ENCODE measurements at regions not wholly inside any gene's neighbourhood (a gene's known extent, or its start where the extent isn't known, plus 50 kb on each side); places are given as distances from the start of the nearest gene placed in this dataset.

DNA sequence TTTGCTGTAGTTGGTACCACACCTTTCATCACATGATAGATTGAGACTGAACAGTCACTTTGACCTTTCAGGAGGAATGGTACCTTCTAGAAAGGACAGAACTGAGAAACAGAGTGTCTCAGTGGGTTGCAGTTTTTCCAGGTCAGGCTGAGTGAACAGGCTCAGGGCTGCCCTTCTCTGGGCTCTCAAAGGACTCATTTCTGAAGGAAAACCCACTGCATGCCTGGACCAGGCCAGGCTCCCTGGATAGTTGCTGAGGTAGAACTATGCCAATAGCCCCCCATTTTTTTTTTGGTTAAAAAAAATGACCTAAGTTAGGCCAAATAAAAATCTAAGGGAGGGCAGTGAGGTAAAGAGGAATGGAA lies 148.1 kb upstream of the EGLN3 start:
- no peak for DNase-seq (ENCODE audit: extremely low spot score)
- POLR2A ChIA-PET = no interaction called here
- CTCF ChIA-PET = interaction anchor here (0.8 to 4.9 kb wide), 45 partner anchors 8 to 306 kb away, joined by 3 to 85 read pairs (median 4); partner anchors contain the start of gene EGLN3
- TF ChIP-seq, protein P1, sequence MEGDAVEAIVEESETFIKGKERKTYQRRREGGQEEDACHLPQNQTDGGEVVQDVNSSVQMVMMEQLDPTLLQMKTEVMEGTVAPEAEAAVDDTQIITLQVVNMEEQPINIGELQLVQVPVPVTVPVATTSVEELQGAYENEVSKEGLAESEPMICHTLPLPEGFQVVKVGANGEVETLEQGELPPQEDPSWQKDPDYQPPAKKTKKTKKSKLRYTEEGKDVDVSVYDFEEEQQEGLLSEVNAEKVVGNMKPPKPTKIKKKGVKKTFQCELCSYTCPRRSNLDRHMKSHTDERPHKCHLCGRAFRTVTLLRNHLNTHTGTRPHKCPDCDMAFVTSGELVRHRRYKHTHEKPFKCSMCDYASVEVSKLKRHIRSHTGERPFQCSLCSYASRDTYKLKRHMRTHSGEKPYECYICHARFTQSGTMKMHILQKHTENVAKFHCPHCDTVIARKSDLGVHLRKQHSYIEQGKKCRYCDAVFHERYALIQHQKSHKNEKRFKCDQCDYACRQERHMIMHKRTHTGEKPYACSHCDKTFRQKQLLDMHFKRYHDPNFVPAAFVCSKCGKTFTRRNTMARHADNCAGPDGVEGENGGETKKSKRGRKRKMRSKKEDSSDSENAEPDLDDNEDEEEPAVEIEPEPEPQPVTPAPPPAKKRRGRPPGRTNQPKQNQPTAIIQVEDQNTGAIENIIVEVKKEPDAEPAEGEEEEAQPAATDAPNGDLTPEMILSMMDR (IDR thresholded peaks at IDR 0.05; ENCODE audit: control extremely low read depth, extremely low read depth, low read depth, missing control alignments) = no peak

DNA sequence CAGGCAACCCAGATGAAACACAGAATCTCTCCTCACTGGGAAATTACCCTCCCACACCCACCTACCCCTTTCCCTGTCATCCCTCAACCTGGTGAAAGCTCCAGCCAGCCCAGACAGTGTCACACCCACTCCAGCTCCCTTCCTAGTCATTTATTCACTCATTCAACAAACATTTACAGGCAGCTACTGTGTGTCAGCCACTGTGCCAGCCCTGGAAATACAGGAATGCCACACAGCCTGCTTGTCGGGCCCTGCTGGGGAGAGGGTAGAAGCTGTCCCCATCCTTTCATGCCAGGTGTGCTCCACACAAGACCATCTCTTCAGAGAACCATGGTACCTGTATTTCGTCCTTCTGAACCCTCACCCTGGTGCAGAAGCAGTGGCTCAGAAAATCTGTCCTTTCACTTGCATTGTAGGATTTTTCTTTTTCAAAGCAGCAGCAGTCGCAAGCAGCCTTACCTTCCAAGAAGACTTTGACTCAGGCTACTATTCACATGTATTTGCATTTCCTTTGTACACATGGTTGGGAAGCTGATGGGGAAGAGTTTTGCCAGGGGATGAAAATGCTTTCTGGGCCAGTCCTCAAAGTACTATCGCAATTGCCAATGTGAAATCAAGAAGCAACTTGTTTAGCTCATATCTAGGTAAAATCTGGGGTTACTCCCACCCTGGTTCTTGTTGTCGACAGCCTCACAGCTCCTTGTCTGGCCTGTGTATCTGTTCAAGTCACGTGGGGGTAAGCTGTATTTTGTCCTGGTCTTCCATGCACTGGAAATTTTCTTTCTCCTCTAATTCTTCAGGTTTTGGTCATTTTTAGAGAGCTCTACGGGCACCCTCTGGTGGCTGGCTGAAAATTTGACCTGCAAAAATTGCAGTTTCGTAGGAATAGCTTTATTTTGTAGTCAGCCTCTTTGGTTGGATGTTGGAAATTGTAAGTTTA lies 147.4 kb upstream of the EGLN3 start:
- ChIA-PET POLR2A (no interaction called here), CTCF (interaction anchor here (0.7 to 4.9 kb wide), 54 partner anchors 9 to 1533 kb away, joined by 3 to 85 read pairs (median 4); partner anchors contain the start of gene EGLN3)
- TF ChIP-seq, protein P1 (IDR thresholded peaks at IDR 0.05; ENCODE audit: control extremely low read depth, extremely low read depth, low read depth, missing control alignments) = peak; percentile 61
- DNase-seq (ENCODE audit: extremely low spot score) = peak; percentile 39

DNA sequence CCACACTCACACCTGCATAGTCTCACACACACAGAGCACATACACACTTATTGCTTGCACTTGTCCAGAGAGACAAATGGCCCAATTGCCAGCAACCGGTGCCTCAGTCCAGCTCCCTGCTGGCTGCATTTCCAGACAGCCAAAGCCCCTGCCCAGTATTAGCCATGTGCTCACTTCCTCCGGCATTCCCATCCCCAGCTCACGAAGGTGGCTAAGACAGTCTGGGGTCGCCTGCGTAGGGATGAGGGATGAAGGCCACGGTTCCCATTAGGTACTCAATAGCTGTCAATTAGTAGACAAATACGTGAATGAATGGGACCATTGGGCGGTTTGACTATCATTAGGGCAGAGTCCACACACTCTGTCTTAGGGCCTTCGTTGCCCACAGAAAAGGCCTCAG lies 146.8 kb upstream of the EGLN3 start:
- POLR2A ChIA-PET = no interaction called here
- TF ChIP-seq, protein P1 (IDR thresholded peaks at IDR 0.05; ENCODE audit: control extremely low read depth, extremely low read depth, low read depth, missing control alignments) = no peak
- CTCF ChIA-PET = interaction anchor here (0.9 to 4.9 kb wide), 29 partner anchors 10 to 1491 kb away, joined by 3 to 85 read pairs (median 4); partner anchors contain the start of gene EGLN3
- DNase-seq (ENCODE audit: extremely low spot score) = no peak

DNA sequence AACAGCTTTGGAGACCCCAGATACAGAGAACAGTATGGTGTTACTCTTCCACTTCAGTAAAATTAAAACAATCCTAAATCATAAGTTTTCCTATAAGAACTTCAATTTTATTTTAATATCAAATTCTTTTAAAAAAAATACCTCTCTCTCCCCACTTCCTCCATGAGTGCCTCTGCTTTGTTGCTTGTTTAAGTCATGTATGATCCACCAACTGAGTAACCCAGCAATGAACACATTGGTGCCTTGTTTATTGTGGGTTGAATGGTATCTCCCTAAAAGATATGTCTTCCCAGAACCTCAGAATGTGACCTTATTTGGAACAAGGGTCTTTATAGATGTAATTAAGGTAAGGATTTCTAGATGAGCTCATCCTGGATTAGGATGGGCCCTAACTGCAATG lies 143.5 kb upstream of the EGLN3 start:
- DNase-seq (ENCODE audit: extremely low spot score) = no peak
- TF ChIP-seq, protein P1 (IDR thresholded peaks at IDR 0.05; ENCODE audit: control extremely low read depth, extremely low read depth, low read depth, missing control alignments) = no peak
- ChIA-PET POLR2A (no interaction called here), CTCF (interaction anchor here (1.4 to 1.5 kb wide), 2 partner anchors 10 to 246 kb away, joined by 3 read pairs; no protein-coding TSS in a partner anchor)

DNA sequence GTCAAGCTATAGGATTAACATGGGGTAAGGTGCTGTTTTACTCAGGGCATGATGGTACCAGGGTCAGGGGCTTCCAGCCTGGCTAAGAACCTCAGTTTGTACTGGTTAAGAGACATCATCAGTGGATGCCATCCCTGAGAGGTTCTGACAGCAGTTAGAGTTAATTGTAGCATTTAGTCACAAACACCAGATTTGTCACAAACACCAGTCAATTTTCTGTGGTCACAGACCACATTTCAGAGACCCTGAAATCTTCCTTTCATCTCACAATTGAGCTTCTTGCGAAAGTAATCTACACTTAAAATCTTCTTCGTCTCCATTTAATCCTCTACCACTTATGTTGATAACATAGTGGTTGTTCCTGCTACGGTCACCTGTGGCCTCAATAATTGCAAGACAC lies 143.0 kb upstream of the EGLN3 start:
- CTCF ChIA-PET = interaction anchor here (0.9 to 1.5 kb wide), 4 partner anchors 10 to 253 kb away, joined by 3 to 4 read pairs (median 3); no protein-coding TSS in a partner anchor
- TF ChIP-seq, protein P1 (IDR thresholded peaks at IDR 0.05; ENCODE audit: control extremely low read depth, extremely low read depth, low read depth, missing control alignments) = no peak
- POLR2A ChIA-PET = no interaction called here
- DNase-seq (ENCODE audit: extremely low spot score) = no peak

DNA sequence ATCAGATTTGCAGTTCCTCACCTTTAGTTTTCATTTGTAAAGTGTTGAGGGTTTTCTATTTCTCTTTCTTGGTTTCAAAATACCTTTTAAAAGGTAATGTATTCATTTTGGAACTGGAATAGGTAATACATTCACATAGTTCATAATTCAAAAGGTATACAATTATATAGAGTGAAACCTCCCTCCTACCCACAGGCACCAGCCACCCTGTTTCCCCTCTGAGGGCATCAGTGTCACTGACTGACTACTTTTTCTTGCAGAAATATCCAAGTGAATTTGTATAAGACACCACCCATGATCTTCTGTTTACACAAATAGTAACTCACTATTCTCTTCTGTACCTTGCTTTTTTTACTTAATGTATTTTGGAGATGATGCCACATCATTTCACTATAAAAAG lies 139.6 kb upstream of the EGLN3 start:
- ChIA-PET POLR2A (no interaction called here), CTCF (no interaction called here)
- no peak for DNase-seq (ENCODE audit: extremely low spot score)
- TF ChIP-seq, protein P1 (IDR thresholded peaks at IDR 0.05; ENCODE audit: control extremely low read depth, extremely low read depth, low read depth, missing control alignments) = no peak
